GM04503 (cell line): ENCODE measurements at regions not wholly inside any gene's neighbourhood (a gene's known extent, or its start where the extent isn't known, plus 50 kb on each side); places are given as distances from the start of the nearest gene placed in this dataset.
"Not testable (repeated sequence)": the region's sequence is repeated elsewhere in the genome, so short reads cannot be mapped to it uniquely, and the experiment has no call there.

Experiments
- DNase-seq: peaks from one replicate; pipeline ENCODE4 v3.0.0-alpha.2; 2012; ENCODE audit warnings: low read depth

DNA sequence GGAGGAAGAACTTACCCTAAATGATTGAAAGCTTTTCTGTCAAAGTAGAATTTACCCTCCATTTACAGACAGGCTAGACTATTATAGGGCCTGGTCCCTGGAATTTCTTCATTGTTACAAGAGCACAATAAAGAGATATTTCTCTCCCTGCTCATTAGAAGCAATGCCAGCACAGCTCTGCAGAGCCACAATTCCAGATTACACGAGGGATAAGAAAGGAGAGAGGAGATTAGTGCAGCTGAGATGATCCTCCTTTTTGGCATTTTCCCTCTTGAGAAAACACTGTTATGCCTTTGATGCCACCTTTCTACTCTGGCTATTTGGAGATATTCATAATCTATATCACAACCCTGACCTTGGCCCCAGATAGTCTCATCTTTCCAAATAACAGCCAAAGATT lies 1119.5 kb upstream of the TMPRSS15 start:
- DNase-seq: no peak

DNA sequence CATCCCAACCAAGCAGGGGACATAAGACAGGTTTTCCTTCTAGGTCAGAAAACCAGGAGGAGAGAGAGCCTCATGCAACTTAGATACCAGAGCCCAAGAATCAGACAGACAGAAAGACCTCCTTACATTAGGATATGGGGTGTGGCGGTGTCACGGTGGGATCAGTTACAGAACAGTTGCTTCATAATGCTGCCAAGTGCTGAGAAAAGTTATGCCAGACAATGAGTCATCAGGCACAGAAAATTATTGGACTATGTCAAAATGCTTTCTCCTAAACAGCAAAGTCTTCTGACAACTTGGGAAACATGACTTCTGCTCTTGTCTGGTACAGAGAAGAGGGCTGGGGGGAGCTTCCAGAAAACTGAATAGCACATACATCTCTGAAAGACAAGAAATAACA lies 1120.2 kb upstream of the TMPRSS15 start:
- no peak for DNase-seq

DNA sequence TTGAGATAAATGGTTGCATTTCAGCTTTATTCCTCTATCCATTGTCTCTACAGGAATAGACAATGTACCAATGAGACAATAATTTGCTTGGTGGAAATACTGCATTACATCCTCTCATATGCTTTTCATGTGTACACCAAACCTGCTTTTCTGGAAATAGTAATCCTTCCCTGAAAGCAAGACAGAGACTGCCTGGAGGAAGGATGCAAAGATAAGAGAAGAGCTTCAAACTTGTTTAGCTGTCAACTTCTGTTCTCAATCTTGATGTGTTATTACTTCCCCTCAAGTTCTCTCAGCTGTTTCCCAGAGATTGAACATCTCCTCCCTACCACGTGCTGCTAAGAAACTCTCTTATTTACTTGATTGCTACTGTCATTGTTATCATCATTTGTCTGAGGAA lies 1125.4 kb upstream of the TMPRSS15 start:
- DNase-seq: no peak

DNA sequence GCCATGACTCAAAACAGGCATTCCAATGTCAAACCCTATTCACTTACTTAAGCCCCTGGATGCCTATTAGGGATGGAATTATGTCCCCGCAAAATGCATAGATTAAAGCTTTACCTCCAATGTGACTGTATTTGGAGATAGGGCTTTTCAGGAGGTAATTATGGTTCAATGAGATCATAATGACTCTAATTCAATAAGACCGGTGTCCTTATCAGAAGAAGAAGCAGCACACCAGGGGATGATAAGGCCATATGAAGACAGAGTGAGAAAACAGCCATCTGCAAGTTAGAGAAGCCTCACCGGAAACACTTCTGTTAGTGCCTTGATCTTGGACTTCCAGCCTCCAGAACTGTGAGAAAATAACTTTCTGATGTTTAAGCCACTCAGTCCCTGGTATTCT lies 1131.8 kb upstream of the TMPRSS15 start:
- no peak for DNase-seq

DNA sequence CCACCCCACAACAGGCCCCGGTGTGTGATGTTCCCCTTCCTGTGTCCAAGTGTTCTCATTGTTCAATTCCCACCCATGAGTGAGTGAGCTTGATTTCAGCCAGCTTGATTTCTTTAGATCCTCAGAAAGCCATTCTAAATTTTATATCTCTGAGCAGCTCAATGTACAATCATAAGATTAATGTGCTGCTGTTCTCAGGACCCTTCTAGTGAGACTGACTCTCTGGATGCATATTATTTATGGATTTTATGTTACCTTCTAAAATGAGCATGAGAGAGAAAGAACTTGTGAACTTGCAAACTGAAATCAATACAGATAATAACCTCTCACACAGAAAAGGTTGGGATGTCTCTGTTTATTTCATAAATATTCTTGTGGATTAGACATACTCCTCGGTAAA lies 1133.5 kb upstream of the TMPRSS15 start:
- no peak for DNase-seq

DNA sequence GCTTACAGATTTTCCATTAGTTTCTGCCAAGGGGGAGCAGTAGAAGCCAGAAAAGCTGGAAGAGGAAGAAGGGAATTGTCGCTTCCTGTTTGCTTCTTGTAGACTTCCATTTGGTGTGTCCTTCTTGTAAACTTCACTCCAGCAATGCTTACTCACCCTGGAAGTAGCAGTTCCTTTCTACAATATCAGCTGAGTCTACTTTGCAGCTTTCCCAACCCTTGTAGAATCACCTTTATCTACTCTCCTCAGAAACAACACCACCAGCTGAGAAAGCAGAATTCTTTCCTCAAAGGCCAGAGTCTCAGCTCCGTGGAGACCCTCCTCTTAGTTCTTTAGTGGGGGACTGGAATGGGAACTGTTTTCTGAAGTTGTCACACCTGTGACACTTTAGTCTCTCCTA lies 1136.7 kb upstream of the TMPRSS15 start:
- no peak for DNase-seq

DNA sequence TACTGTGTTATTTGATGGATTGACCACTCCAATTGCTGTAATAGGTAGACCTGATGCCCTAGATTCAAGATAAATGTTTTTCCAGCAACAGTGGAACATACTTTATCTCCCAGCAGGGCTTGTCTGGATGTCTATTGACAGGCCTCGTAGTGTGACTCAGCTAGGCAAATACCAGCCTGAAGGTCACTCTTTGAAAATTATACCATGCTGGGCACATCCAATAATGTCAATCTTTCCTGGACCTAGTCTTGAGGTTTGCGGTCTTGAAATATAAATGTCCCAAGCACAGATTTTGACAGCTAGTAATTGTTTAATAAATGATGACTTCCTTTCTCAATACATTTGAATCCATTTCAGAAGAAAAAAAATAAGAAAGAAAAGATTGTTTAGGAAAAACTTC lies 1138.0 kb upstream of the TMPRSS15 start:
- DNase-seq: no peak

DNA sequence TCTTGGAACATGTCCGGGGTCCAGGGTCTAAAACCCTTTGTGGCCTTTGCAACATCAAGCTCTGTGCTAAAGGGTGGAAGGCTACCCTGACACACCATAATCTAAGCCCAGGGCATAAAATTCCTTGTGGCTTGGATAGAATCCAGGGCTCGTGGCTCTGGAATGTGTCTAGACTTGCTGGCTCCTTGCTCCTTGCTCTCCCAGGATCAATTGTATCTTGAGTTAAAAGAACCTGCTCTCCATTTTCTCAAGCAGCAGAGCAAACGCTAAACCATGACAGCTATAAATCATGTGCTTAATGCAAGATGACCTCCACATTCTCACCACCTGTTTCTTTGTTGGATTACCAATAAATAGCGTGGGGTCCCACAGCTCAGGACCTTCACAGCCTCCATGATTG lies 1140.9 kb upstream of the TMPRSS15 start:
- DNase-seq: not testable (repeated sequence)

DNA sequence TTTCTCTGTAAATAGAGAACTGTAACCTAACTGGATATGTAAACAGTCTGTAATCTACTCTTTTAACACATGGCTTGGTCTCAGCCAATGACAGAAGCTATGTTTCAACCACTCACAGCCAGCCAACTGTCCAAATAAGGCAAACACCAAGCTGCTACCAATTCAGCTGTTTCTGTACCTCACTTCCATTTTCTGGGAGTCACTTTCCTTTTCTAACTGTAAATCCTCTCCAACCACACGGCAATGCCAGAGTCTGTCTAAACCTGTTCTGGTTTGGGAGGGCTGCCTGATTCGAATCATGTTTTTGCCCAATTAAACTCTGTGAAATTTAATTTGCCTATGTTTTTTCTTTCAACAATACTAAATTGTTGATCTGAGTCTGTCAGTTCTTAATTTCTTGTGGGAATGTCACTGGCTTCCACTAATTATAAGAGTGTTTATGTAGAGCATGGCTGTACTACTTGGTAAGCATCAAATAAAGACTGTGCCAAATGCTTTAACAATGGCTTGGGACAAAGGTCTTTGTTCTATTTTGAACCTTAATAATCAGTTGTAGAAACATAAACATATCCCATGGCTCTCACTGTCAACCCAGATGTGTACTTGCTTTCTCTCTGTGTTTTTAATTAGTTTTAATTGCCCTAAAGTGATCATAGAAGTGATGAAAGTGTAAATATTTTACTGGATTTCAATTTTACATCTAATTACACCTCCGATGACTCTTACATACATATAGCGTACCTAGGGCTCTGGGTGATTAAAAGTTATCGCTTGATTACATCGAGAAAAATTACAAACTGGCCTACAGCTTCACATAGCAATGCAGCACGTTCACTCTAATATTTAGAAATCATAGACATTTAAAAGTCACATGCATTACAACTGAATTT lies 1144.6 kb upstream of the TMPRSS15 start:
- no peak for DNase-seq

DNA sequence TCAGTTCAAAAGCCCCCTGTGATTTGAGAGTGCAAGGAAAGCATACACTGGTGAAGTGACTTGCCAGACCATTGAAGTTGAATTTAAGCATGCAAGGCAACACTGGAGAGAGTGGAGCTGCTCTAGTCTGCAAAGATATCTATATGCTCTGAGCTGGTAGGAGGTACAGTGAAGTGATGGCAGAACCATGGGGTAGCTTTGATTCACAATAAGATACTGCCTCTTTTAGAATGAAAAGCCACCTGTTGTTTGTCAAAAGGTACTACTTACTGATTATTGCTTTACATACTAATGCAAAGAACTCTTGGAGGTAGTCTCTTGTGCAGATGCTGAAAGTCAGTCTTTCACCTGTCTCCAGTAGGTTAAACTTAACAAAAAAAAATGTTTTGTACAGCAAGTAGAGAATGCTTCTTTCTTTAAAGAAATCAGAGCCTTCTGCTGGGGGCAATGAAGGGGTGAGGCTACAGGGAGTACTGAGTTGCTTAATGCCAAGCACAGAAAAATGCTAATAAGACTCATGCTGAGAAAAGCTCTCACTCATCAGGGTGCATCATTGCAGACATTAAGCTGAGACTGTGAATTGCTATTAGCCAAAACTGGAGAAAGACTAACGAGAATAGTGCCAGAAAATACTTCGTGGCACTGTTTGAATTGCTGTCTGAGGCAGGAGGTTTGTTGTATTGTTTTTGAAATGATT lies 1150.5 kb upstream of the TMPRSS15 start:
- DNase-seq: no peak

DNA sequence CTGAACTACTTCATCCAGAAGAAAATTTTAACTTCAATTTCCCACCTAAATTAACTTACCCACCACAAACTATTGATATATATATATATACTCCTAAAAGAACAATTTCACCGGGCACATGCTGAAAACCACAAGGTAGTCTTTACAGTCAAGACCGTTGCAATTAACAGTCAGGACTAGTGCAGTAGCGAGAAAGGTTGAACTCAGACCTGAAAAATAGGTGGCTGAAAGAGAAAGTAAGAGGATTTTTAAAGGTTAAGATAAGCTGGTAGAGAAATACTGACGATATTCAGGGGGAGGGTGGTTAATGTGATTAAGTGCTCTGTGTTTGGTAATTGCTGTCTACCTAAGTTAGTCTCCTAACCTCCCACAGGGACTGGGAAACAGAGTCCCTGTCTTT lies 1153.5 kb upstream of the TMPRSS15 start:
- DNase-seq: no peak

DNA sequence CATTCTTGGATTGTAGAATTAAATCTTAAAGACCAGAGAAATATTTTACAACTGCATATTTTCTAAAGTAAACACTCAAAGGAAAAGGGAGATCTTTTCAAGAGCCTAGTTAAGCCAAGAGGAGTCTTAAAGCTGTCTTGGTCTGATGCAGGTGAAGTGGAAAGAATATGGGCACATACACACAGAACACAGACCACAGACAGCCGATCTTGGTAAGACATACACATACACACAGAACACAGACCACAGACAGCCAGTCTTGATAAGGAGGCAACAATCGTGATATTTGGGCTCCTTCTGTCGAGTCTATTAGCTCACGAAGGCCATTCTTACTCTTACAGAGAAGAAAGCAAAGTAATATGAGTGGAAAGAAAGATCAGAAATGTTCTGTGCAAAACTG lies 1153.9 kb upstream of the TMPRSS15 start:
- no peak for DNase-seq

DNA sequence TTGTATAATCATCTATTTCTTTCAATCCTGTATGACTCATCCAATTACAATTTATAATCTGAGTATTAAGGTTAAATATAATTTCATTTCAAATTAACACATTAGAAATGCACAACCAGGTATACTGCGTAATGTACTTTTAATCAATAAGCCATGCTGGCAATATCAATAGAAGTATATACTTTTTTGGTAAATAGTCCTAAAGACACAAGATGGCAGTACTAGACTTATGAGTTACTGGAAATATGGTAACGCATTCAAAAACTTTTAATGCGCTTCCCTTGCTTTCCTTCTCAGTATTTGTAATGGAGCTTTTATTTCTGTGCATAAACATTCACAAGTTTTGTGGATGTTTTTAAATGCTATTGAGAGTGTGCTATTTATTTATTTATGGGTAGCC lies 1162.0 kb upstream of the TMPRSS15 start:
- DNase-seq: no peak

DNA sequence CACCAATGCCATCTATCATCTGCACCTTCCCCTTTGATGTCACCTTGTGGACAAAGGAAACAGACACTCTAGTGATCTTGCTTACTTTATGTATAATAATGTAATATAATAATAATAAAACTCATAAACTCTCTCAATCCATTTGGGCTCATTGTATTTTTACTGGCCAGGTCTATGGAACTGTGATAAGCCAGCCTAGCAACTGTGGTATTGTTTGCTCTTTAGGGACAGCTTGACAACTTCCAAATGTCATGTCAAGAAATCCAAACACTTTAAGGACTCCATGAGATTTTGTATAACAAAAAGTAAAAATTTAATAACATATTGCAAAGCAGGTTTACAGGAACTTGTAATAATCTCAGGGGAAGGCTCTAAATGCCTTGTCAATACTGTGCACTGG lies 1163.4 kb upstream of the TMPRSS15 start:
- no peak for DNase-seq

DNA sequence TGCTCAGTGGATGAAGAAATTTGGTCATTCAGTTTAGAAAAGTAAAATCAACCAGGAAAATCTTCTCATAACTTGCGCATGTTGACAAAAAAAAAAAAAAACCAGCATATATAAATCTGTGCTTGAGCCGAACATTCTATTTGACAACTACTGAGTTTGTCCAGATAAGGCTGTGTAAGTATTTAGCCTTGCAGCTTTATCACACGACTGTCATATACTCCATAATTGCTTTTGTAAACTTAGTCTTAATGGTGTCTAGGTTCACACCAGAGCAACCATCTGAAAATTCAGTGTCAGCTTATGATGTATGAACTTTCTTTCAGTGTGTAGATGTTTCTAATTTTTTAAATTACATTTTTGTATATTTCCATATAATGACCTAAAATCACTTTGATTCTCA lies 1173.8 kb upstream of the TMPRSS15 start:
- DNase-seq: no peak

DNA sequence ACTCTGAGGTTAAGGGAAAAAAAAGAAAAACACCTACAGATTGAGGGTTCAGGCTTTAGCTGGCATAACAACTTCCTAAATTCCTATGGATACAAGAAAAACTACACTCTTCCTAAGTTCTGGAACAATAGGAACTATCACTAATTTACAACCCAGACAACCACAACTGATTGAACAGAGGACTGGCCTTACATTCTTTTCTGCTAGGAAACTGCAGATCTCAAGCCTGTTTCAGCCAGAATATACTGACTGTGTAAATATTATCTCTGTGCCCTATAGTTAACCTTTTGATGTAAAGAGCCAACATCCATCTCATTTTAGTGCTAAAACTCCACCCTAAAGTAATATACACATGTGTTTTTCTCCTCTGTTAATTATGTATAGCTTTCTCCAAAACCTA lies 1186.5 kb upstream of the TMPRSS15 start:
- DNase-seq: no peak

DNA sequence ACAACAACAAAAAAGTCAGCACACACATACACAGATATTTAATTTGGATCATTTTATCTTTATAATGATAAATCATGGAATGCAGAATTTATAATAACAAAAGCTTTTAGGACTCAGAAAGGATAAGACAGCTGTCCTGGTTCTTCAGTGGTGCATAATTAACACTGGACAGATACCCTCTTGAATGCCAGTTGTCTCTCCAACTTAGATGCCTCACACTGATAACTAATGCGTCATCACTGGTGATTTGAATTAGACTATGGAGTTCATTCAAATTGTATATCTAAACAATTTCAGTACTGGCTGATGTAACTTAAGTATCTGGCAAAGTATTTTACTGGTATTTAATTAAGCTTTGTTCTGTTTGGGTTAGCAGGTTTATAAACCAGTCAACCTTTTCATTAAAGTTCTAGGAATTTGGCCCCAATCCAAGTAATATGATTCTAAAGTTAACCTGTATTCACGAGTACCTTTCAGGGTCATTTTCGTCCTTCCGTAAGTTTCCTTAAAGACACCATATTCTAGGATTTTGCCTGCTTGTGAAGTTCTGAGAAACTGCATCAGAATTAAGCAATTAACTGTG lies 1199.5 kb upstream of the TMPRSS15 start:
- DNase-seq: no peak

DNA sequence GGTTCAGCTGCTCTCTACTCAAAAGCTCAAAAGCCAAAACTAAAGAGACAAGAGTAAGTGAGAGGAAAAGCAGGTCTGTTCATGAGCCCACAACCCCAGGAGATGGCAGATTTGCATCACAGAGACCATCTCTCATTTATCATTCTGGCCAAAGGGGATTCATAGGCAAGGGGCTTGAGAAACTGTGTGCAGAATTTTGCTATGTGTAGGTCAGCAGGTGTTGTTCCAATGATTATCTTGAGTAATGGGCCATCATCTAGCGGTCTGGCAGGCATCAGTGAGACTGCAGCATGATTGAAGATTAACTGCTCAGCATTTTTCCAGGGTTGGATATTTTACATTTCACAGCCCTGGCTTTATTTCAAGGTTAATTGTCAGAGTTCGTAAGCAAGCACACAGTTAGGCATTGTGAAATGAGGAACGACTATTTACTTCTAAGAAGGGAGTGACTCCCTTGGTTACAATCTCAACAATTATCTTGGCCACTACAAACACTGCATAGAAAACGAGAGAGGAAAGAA lies 1204.6 kb upstream of the TMPRSS15 start:
- DNase-seq: no peak

DNA sequence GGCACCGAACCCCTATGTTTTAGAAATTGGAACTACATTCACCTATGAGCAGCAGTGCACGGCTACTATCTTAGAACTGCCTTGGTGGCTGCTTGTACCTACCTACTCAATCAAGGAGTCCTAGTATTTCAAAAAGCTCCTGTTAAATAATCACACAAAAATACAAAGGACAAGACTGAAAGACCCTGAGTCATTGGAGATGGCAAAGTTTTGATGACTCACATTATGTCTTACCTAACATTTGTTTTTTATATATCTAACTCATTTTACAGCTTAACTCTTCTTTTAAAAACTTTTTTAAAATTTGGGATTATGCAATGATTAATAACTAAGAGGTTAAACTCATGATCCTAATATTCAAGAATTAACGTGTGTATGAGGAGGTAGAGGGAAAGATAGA lies 1206.0 kb upstream of the TMPRSS15 start:
- no peak for DNase-seq

DNA sequence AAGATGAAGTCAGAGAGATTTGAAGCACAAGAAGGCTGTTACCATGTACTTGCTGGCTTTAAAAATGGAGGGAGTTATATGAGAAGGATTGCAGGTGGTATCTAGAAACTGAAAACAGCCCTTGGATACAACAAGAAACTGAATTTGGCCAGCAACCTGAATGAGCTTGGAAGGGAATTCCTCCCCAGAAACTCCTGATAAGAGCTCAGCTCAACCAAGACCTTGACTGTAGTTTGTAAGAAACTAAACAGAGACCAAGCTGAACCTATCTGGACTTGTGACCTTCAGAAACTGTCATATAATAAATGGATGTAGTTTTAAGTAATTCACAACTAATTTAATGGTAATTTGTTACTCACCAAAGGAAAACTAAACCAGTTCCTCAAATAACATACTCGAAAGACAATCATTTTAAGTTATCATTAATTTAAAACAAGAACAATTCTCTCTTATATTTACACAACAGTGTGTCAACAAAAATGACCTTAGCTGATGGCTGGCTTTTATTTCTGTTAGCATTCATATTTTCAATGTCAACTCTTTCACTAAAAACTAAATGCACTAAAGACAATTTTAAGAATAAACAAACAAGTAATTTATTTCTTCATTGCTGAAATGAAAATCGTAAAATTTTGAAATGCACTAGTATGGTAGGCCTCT lies 1218.4 kb upstream of the TMPRSS15 start:
- no peak for DNase-seq

DNA sequence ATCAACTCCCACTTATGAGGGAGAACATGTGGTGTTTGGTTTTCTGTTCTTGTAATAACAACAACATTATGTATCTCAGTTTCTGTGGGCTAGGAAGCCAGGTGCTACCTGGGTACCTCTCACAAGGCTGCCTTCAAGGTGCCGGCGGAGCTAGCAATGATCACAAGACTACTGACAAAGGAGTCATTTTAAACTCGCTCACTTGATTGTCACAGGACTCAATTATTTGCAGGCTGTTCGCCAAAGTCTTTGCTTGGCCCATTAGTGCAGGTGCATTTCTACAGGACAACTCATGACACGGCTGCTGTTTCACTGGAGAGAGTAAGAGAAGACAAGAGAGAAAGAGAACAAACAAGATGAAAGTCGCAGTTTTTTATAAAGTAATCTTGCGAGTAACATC lies 1237.4 kb upstream of the TMPRSS15 start:
- DNase-seq: no peak

DNA sequence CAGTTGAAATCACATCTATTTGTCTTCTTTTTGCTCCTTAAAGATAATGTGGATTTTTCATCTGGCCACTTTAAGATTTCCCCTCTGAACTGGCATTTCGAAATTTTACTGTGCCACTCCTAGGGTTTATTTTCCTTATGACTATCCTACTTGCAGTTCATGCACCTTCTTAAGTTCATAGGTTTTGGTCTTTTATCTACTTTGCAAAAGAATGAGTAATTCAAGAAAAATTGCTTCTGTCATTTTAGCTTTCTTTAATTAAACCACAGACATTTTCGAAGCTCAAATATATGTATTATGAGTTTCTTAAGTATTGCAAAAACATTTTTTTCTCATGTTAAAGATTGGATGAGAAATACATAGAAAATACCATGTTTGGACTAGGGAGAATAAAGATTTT lies 1244.8 kb upstream of the TMPRSS15 start:
- no peak for DNase-seq

DNA sequence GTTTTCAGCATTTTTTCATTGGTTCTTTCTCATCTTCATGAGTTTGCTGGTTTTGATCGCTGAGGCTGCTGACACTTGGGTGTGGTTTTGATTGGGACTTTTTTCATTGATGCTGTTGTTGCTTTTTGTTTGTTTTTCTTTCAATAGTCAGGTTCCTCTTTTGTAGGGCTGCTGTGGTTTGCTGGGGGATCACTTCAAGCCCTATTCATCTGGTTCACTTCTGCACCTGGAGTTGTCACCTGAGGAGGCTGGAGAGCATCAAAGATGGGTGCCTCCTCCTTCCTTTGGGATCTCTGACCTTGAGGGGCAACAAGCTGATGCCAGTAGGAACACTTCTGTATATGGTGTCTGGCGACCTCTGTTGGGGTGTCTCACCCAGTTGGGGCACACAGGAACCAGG lies 1279.9 kb upstream of the TMPRSS15 start:
- no peak for DNase-seq
